Astrocyte of the cerebellum (primary cell): ENCODE measurements at regions not wholly inside any gene's neighbourhood (a gene's known extent, or its start where the extent isn't known, plus 50 kb on each side); places are given as distances from the start of the nearest gene placed in this dataset.

Experiments used
- DNase-seq: peaks from one replicate; pipeline ENCODE4 v3.0.0-alpha.2; 2011; ENCODE audit warnings: low read depth
- H3K4me3 ChIP-seq: 2 replicates; pipeline ENCODE4 v1.5.1; 2011; ENCODE audit warnings: mild to moderate bottlenecking, low read depth, low read length, moderate library complexity
- CTCF ChIP-seq: IDR thresholded peaks from 2 replicates; pipeline ENCODE4 v1.5.1; 2012; ENCODE audit warnings: low read length, low read depth, moderate library complexity, mild to moderate bottlenecking; ENCODE audit errors: missing control alignments
- in situ Hi-C: cut with HindIII; loops from 2 replicates; pipeline ENCODE4 v1.10.0; 2017; ENCODE audit warnings: low sequenced_read_pairs

- in situ Hi-C loops: no loop called here
- DNase-seq: no peak
Measured at GRCh38 chrX:8245411-8245810, 74.3 kb upstream of the VCX2 start.

GRCh38 chrX:8253096-8253495 is 82.0 kb upstream of the VCX2 start:
- H3K4me3 ChIP-seq: no peak overlapping the region
- in situ Hi-C loops: loop anchor here (5.0 kb wide), 1 partner anchor 34 kb away; no protein-coding TSS in a partner anchor
- TF ChIP-seq CTCF: no peak
- no peak for DNase-seq

More at GRCh38 chrX:8245411-8245810, 74.3 kb upstream of the VCX2 start:
- TF ChIP-seq CTCF: no peak
- H3K4me3 ChIP-seq: no peak overlapping the region

GRCh38 chrX:8254401-8254800 is 83.3 kb upstream of the VCX2 start:
- no peak overlapping the region for H3K4me3 ChIP-seq
- in situ Hi-C loops: loop anchor here (5.0 kb wide), 1 partner anchor 33 kb away; no protein-coding TSS in a partner anchor
- no peak for TF ChIP-seq CTCF
- no peak for DNase-seq

GRCh38 chrX:8272821-8273220 is 101.8 kb upstream of the VCX2 start:
- H3K4me3 ChIP-seq: no peak overlapping the region
- in situ Hi-C loops: no loop called here
- no peak for TF ChIP-seq CTCF
- no peak for DNase-seq

GRCh38 chrX:8273451-8273895 is 102.4 kb upstream of the VCX2 start:
- no peak for DNase-seq
- in situ Hi-C loops: no loop called here
- no peak for TF ChIP-seq CTCF
- H3K4me3 ChIP-seq: no peak overlapping the region

- no peak for DNase-seq
- no peak overlapping the region for H3K4me3 ChIP-seq
- no peak for TF ChIP-seq CTCF
- in situ Hi-C loops: no loop called here
Measured at GRCh38 chrX:8274170-8274569, 103.1 kb upstream of the VCX2 start.

- in situ Hi-C loops: no loop called here
- no peak overlapping the region for H3K4me3 ChIP-seq
- no peak for TF ChIP-seq CTCF
- DNase-seq: no peak
Measured at GRCh38 chrX:8278557-8278956, 107.5 kb upstream of the VCX2 start.
